ENCODE measurements at regions not wholly inside any gene's neighbourhood (a gene's known extent, or its start where the extent isn't known, plus 50 kb on each side); places are given as distances from the start of the nearest gene placed in this dataset.

- no peak for DNase-seq (ENCODE audit: extremely low read depth, low read depth)
- TF ChIP-seq CTCF (IDR thresholded peaks at IDR 0.05; ENCODE audit: low read depth, low read length, missing control alignments) = no peak
- H3K4me3 ChIP-seq (replicated peaks; ENCODE audit: low read depth, low read length) = no peak overlapping the region
Observed at GRCh38 chr2:225998653-225999052, 599.1 kb downstream of the NYAP2 start.

GRCh38 chr2:225998116-225998515 lies 598.6 kb downstream of the NYAP2 start:
- no peak for DNase-seq (ENCODE audit: extremely low read depth, low read depth)
- no peak for TF ChIP-seq CTCF (IDR thresholded peaks at IDR 0.05; ENCODE audit: low read depth, low read length, missing control alignments)
- H3K4me3 ChIP-seq (replicated peaks; ENCODE audit: low read depth, low read length) = no peak overlapping the region

- no peak for TF ChIP-seq CTCF (IDR thresholded peaks at IDR 0.05; ENCODE audit: low read depth, low read length, missing control alignments)
- DNase-seq (ENCODE audit: extremely low read depth, low read depth) = no peak
- no peak overlapping the region for H3K4me3 ChIP-seq (replicated peaks; ENCODE audit: low read depth, low read length)
Observed at GRCh38 chr2:225996462-225996828, 596.9 kb downstream of the NYAP2 start.

- DNase-seq (ENCODE audit: extremely low read depth, low read depth) = peak; percentile 62
- no peak overlapping the region for H3K4me3 ChIP-seq (replicated peaks; ENCODE audit: low read depth, low read length)
- TF ChIP-seq CTCF (IDR thresholded peaks at IDR 0.05; ENCODE audit: low read depth, low read length, missing control alignments) = no peak
Observed at GRCh38 chr2:225995796-225996461, 596.4 kb downstream of the NYAP2 start.

- no peak for TF ChIP-seq CTCF (IDR thresholded peaks at IDR 0.05; ENCODE audit: low read depth, low read length, missing control alignments)
- no peak overlapping the region for H3K4me3 ChIP-seq (replicated peaks; ENCODE audit: low read depth, low read length)
- peak; percentile 15 for DNase-seq (ENCODE audit: extremely low read depth, low read depth)
Observed at GRCh38 chr2:225994748-225995405, 595.4 kb downstream of the NYAP2 start.

GRCh38 chr2:225993430-225993829 lies 593.9 kb downstream of the NYAP2 start:
- TF ChIP-seq CTCF (IDR thresholded peaks at IDR 0.05; ENCODE audit: low read depth, low read length, missing control alignments) = no peak
- no peak overlapping the region for H3K4me3 ChIP-seq (replicated peaks; ENCODE audit: low read depth, low read length)
- no peak for DNase-seq (ENCODE audit: extremely low read depth, low read depth)

All from HFF-Myc (cell line).